ENCODE measurements at regions not wholly inside any gene's neighbourhood (a gene's known extent, or its start where the extent isn't known, plus 50 kb on each side); places are given as distances from the start of the nearest gene placed in this dataset.

DNA sequence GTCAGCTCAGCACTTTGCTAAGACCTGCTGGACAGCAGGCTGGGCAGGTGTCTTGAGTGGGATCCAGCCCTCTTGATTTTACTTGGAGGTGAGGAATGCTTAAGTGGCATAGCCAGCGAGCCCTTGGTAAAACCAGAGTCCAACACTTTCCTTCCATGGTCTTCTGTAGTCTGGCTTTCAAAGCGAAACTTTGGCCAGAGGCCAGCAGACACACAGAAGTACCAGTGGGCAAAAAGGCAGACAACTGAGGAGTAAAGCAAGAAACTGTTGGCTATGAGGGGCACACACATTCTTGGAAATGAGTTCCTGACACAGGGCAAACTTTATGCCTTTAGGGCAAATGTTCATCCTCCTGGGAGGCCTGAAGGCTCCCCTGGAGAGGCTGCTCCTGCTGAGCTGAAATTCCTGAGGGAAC lies 281.0 kb upstream of the POU3F1 start:
- DNase-seq: no peak

DNA sequence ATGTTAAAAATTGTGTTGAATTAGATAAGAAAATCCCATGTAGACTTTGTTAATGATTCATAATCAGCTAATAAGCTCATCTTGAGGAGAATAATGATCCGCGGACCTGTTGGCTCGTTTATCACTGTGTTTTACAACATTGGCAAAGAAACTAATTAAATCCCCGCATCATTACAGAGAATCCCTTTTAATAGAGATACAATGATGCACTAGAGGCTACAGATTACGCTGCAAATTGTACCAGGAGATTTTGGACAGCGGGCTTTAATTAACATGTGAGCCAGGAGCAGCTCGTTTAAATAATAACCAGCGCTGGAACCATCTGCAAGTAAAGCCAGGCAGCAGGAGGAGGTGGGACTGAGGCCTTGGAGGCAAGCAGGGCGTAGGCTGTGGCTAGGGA lies 280.3 kb upstream of the POU3F1 start:
- no peak for DNase-seq

DNA sequence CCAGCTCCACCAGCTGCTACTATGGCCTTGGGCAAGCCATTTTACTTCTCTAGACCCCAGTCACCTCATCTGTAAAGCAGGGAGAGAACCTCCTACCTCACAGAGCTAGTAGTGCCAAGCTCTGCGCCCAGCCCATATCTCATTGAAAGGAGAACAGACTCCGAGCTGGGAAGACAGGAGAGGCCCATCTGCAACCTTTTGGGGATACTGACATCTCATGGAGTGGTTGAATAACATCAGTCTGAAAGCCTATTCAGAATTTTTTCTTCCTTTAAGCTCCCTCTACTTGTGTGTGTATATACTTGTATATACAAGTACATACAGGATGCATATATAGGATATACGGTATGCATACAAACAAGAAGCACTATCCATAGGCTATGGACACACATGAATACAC lies 279.5 kb upstream of the POU3F1 start:
- DNase-seq: no peak

DNA sequence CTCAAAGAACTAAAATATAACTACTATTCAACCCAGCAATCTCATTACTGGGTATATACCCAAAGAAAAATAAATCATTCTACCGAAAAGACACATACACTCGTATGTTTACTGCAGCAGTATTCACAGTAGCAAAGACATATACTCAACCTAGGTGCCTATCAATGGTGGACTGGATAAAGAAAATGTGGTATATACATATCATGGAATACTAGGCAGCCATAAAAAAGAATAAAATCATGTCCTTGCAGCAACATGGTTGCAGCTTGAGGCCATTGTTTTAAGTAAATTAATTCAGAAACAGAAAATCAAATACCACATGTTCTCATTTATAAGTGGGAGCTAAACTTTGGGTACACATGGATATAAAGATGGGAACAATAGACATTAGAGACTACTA lies 266.2 kb upstream of the POU3F1 start:
- no peak for DNase-seq

DNA sequence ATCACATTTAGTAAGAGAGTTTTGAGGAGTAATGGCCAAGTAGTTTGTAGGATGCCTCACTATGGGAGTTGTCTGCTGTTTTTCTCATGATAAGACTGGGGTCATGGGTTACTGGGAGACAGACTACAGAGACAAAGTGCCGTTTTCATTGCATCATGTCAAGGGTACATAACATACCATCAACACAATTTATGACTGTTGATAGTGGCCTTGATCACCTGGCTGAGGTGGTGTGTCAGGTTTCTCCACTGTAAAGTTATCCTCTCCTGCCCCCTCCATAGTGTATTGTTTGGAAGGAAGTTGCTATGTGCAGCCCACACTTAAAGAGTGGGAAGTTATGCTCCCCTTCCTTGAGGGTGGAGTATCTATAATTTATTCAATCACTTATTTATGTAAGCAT lies 263.5 kb upstream of the POU3F1 start:
- no peak for DNase-seq

DNA sequence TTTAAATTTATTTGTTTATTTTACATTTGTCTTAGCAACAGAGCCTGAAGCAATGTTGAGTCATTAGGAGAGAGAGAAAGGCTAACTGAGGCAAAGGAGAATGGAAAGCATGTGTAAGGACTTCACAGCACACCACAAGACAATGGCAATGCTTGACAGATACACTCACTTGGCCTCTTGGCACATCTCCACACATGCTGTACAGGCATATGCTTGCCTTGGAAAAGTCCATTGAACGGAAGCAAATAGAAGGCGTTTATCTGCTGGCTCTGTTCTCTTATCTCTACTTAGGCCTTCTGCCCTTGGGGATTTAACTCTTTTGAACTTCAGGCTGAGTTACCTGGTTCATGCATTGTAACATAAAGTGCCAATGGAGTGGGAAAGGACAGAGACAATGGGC lies 262.2 kb upstream of the POU3F1 start:
- no peak for DNase-seq

DNA sequence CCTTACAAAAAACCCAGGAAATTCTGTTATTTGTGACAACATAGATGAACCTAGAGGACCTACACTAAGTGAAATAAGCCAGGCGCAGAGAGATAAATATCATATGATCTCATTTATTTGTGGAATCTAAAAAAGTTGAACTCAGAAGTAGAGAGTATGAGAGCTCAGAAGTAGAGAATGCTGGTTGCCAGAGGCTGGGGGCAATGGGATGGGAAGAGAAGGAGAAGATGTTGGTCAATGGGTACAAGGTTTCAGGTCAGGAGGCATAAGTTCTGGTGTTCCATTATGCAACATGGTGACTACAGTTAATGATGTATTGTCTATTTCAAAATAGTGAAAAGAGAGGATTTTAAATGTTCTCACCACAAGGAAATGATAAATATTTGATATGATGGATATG lies 259.1 kb upstream of the POU3F1 start:
- DNase-seq: no peak

DNA sequence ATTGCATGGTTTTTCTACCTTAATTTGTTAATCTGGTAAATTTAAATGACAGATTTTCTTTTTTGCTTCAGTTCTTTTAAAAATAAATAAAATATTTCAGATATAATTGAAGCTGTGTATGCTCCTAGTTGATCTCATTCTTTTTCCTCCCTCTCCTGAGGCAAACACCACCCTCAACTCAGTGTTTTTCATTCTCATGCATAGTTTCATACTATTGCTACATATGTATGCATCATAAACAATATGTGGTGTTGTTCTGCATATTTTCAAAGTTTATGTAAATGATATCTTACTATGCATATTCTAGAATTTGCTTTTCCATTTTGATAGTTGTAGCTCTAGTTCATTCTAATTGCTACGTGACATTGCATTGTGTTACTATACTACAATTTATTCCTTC lies 257.2 kb upstream of the POU3F1 start:
- no peak for DNase-seq

DNA sequence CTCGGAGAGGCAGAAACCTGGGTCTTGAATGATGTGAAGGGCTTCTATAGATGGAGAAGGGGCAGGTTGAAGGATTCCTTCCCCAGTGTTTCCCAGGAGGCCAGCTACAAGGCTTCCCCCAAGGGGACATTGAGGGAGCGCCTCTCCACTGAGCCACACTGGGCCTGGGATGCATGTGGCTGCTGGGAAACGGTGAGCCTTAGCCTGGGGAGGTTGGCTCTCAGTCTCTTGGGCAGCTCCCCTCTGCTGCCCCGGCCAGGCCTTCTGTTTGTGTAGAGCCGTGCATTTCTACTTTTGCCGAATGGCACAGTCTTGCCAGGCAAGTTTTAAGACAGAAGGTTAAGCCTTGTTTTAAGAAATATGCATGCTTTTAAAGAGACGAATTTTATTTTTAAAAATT lies 254.4 kb upstream of the POU3F1 start:
- no peak for DNase-seq

DNA sequence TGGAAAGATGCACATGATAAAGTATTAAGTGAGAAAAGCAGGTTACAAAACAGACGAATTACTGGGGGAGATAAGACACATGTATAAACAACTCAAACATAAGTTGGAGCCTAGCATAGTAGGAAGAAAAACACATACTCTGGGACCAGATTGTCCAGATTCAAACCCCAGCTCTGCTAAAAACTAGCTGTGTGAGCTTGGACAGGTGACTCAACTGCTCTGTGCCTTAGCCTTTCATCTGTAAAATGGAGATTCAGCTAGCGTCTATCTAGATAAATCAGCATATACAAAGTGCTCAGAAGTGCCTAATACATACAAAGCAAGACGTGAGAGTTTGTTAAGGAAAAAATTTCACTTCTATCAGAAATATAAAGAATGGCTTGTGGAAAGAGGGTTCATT lies 254.0 kb upstream of the POU3F1 start:
- no peak for DNase-seq

DNA sequence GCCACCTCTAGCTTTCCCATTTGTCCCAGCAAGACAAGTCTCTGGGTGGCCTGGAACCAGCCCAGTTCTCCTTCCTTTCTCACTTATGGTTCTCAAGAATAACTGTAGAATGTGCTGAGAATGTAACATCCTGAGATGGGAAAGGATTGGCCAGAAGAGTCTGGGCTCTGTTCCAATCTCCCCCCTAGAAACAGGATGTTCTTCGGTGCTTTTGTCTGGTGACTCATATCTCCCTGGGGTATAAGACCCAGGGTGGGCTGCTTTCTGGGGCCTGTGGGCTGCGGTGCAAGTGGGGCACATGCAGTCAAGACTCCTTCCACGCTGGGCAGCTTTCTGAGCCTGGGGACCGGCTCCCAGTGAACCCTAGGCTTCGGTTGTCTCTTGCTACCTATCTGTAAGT lies 251.2 kb upstream of the POU3F1 start:
- no peak for DNase-seq

DNA sequence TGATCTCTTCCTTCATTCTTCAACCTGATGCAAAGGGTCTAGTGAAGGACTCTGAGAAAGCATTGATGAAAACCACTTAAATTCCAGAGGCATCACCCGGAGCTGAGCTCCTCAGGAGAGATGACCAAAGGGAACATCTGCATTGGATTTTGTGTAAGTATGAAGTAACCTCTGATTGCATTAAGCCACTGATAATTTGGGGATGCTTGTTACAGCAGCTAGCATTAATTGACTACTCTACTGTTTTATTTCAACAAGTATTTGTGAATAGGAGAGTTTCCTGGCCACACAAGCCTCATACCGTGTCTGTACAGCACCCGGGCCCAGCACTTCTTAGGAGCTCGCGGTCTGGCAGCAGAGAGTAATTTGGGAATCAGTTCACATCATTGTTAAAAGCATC lies 250.7 kb upstream of the POU3F1 start:
- no peak for DNase-seq

DNA sequence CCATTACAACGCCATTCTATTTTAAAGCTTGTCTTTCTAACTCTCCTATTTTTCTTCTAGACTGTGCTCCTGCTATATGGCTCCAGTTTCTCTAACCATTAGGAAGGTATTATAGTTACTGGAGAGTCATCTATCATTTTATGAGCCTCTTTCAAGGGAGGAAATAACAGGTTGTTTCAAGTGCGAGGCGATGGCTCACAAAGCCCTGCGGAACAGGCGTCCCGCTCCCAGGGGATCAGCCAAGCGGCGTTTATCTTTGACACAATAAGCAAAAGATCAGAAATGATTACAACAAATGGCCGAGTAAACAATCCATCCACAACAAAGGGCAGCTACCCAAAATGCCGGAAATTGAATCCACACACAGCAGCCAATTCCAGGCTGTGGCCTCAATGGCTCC lies 249.5 kb upstream of the POU3F1 start:
- DNase-seq: no peak

DNA sequence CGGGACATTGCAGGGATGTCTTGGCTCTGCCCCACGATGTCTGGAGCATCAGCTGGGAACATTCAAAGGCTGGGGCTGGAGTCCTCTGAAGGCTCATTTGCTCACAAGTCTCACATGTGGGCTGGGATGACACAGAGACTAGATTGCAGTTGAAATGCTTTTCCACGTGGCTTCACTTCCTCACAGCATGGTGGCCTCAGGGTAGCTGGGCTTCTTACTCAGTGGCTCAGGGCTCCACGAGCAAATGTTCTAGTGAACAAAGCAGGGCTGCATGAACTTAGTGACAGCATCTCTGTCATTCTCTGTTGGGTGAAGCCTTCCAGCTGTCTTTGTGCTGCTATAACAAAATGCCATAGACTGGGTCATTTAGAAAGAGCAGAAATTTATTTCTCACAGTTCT lies 247.0 kb upstream of the POU3F1 start:
- DNase-seq: no peak

DNA sequence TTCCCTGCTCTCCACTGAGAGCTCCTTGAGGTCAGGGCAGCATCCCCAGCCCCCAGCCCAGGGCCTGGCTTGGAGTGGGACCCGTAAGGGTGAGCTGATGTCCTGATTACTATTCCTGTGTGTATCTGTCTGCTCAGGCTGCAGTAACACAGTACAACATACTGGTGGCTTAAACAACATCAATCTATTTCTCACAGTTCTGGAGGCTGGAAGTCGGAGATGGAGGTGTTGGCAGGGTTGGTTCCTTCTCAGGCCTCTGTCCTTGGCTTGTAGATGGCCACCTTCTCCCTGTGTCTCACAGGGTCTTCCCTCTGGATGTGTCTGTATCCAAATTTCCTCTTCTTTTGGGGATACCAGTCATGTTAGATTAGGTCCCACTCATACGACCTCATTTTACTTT lies 246.4 kb upstream of the POU3F1 start:
- no peak for DNase-seq

DNA sequence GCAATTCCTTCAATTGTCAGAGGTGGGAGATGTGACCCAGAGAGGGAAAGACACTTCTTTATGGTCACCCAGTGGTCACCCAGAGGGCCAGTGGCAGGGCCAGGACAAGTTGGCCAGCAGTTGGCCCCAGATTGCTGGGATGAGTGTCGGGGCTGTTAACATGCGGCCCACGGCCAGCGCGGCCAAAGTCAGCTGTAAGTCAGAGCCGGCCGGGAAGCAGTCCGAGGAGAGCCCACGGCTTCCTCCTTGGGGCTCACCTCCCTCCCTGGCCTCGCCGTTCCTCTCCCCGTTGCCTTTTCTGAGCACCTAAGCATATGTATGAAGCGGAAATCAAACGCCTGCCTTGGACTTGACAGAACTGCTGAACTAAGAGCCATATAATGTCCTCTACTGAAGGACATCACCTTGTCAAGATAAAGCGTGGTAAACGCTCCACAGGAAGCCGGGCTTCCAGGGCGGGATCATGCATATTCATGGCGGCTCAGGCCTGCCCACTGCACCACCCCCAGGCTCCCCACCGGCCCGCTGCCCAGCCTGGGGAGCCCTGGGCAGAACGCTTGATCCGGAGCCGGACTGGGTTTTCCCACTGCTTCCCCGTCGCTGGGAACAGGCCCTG lies 245.4 kb upstream of the POU3F1 start:
- DNase-seq: no peak

DNA sequence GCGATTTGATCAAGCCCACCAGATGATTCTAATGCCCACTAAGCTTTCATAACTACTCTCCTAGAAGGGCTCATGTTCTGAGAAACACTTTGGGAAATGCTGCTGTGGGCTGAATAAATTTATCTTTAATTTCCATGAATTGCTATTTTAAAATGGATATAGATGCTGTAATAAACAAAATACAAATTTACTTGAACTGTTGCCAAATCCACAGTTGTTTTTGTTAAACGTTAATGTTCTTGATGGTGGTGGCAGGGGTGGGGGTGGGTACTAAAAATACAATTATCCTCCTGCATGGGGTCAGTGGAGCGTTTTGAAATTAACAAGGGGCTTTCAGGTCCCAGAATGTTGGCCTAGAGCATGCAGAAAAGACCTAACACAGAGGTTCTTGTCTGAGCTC lies 244.7 kb upstream of the POU3F1 start:
- DNase-seq: no peak

DNA sequence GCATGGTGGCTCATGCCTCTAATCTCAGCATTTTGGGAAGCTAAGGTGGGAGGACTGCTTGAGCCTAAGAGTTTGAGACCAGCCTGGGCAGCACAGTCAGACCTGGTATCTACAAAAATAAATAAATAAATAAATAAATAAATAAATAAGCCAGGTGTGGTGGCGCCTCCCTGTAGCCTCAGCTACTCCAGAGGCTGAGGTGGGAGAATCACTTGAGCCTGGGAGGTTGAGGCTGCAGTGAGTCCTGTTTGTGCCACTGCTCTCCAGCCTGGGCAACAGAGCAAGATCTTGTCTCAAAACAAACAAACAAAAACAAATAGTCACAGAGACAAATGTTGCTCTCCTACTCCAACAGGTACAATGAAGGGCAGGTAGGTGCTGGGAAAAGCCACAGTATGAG lies 242.4 kb upstream of the POU3F1 start:
- DNase-seq: no peak

DNA sequence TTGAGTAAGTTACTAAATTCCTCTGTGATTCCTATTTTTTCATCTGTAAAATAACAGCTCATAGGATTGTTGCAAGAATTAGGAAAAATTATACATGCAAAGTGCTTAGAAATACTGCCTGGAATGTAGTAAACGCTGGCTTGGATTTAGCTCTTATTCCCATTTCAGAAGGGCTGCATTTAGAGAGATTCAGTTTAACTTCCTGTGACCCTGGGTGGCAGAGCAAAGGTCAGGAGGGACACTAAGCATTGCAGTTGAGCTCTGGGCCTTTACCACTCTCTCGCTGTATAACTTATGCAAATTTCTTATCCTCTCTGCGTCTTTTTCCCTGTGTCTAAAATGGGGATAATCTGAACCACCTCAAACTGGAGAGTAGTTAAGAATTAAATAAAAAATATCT lies 241.0 kb upstream of the POU3F1 start:
- no peak for DNase-seq

DNA sequence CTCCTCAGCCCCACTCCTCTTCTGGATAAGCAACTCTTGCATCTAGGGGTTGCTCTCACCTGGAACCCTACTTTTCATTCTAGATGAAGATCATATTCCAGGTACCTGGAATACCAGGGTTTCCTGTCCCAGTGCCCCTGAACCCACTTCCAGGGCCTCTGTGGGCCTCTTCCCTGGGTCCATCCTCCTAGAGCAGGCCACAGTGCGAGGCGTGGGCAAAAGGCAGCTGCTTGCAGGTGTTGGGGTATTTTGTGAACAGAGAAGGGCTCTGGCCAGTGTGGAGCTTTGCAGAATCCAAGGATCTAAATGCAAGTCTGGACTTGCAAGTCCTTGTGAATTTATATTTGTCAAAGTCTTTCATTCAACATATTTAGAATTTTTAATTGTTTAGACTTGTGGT lies 240.4 kb upstream of the POU3F1 start:
- no peak for DNase-seq

DNA sequence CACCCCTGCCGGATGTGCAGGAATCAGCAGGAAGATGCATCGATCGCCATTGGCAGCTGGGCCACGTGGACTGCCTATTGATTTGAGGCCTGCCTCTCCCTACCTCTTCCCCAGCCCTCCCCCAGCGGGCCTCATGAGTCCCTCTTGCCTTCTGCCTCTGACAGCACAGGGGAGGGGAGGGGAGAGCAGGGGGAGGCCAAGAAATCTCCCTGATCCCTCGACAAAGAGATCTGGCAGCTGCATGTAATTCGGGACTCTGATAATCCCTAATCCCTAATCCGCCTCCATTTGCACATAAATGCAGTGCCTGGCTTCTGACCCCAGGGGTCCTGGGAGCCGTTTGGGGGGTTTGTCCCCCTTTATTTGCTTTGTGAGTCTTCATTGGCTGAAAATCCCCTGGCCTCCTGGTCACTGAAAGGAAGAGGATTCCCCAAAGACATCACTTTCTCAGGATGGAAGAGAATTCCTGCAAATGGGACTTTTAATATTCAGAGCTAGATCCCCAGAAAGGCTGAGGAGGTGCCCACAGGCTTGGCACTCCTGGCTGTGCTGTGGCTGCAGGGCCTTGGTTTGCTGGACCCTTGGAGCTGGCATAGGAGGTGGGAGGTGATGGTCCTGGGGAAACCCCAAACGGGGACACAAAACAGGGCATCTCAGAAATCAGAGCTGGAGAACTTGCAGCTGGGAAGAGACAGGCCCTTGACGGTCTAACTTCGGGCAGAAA lies 239.4 kb upstream of the POU3F1 start:
- no peak for DNase-seq

DNA sequence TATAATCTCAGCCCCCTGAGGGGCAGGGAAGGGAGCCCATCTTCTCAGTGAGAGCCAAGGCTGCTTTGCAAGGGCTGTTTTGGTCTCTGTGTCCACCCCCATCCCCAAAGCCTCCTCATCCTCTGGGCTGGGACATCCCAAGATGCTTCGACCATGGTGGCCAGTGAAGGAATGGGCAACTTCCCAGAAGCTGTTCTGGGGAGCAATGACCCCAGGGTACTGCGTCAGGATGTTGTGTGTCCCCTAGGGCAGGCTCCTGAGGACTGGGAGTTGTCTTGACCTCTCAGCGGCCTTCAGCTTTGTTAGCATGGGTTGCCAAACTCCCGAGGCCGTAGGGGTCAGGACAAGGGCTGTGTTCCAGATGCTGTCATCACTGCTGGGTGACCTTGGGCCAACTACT lies 238.4 kb upstream of the POU3F1 start:
- DNase-seq: no peak

DNA sequence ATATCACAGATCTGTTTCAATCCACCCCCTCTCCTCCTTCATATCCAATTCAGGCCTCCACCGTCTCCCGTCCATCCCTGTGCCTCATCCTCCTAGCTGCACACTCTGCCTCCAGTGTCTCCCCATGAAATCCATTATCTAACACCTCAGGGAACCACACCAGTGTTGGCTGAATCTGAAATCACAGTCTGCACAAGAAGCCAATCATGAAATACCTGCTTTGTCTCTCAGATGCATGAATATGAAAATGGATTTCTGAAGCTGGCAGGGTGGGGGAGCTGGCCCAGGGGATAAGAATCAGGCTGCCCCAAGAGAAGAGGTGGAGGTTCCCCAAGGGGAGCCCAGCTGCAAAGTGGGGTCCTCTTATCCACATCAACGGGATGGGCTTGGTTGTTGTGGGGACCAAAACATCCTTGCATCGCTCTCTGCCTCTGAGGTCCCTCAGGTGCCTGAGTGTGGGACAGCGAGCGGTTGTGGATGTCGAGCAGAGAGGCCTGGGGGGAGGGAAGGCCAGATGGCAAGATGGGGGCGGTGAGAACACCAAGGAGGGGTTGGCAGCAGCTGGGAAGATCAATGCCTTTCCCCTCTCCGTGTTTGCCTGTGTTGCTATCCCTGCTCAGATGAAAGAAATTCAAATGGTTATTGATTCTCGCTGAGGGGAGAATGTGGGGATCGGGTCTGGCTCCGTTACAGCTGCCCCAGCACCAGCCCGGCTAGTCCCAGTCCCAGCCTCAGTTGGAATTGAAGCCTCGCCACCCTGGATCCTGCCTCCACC lies 237.3 kb upstream of the POU3F1 start:
- DNase-seq: no peak

DNA sequence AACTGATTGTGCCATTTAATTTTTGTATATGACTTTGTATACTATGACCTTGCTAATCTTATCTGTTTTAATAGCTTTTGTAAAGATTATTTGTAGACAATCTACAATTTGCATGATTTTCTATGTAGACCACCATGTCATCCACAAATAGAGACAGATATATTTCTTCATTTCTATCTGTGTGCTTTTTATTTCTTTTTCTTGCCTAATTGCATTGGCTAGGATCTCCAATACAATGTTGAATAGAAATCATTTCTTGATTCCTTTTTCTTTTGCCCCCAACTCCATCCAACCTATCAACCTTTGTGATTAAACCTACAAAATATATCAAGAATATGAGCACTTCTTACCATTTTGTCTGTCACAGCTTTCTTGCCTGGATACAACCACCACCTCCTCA lies 232.6 kb upstream of the POU3F1 start:
- no peak for DNase-seq

All from CD4-positive, alpha-beta T cell treated with Interferon alpha-2 for 1 hour (primary cell).